HG02870 (cell line): ENCODE measurements at regions not wholly inside any gene's neighbourhood (a gene's known extent, or its start where the extent isn't known, plus 50 kb on each side); places are given as distances from the start of the nearest gene placed in this dataset.

ENCODE experiments used
- ATAC-seq: cut with Tn5 transposase; IDR thresholded peaks from one replicate; pipeline ENCODE4 v1.9.1; 2021; ENCODE audit warnings: mild to moderate bottlenecking, moderate library complexity; ENCODE audit not compliant: unreplicated experiment

- no peak for ATAC-seq
Measured at GRCh38 chr10:58932126-58932525, 244.3 kb upstream of the PHYHIPL start.

GRCh38 chr10:58932577-58933314 is 243.7 kb upstream of the PHYHIPL start:
- no peak for ATAC-seq

GRCh38 chr10:58936364-58936763 is 240.1 kb upstream of the PHYHIPL start:
- no peak for ATAC-seq

GRCh38 chr10:58937423-58937822 is 239.0 kb upstream of the PHYHIPL start:
- ATAC-seq = no peak

- ATAC-seq = no peak
Measured at GRCh38 chr10:58942724-58943123, 233.7 kb upstream of the PHYHIPL start.

- ATAC-seq = no peak
Measured at GRCh38 chr10:58943256-58943890, 233.1 kb upstream of the PHYHIPL start.

GRCh38 chr10:58943960-58944359 is 232.5 kb upstream of the PHYHIPL start:
- ATAC-seq = no peak

GRCh38 chr10:58948303-58948702 is 228.1 kb upstream of the PHYHIPL start:
- no peak for ATAC-seq

GRCh38 chr10:58950618-58951017 is 225.8 kb upstream of the PHYHIPL start:
- no peak for ATAC-seq

GRCh38 chr10:58951087-58951486 is 225.4 kb upstream of the PHYHIPL start:
- ATAC-seq = no peak

- no peak for ATAC-seq
Measured at GRCh38 chr10:58951746-58952145, 224.7 kb upstream of the PHYHIPL start.

GRCh38 chr10:58952162-58952601 is 224.3 kb upstream of the PHYHIPL start:
- ATAC-seq = no peak

GRCh38 chr10:58952747-58953466 is 223.5 kb upstream of the PHYHIPL start:
- ATAC-seq = peak; percentile 66

- no peak for ATAC-seq
Measured at GRCh38 chr10:58954178-58954577, 222.3 kb upstream of the PHYHIPL start.

- ATAC-seq = no peak
Measured at GRCh38 chr10:58955615-58956014, 220.8 kb upstream of the PHYHIPL start.

GRCh38 chr10:58956926-58957325 is 219.5 kb upstream of the PHYHIPL start:
- ATAC-seq = no peak

- no peak for ATAC-seq
Measured at GRCh38 chr10:58957517-58957916, 218.9 kb upstream of the PHYHIPL start.

GRCh38 chr10:58963101-58963534 is 213.3 kb upstream of the PHYHIPL start:
- ATAC-seq = no peak

GRCh38 chr10:58963723-58964124 is 212.7 kb upstream of the PHYHIPL start:
- ATAC-seq = no peak

GRCh38 chr10:58965855-58966254 is 210.6 kb upstream of the PHYHIPL start:
- ATAC-seq = no peak

- no peak for ATAC-seq
Measured at GRCh38 chr10:58967551-58968388, 208.7 kb upstream of the PHYHIPL start.
